ENCODE measurements at regions not wholly inside any gene's neighbourhood (a gene's known extent, or its start where the extent isn't known, plus 50 kb on each side); places are given as distances from the start of the nearest gene placed in this dataset.

GRCh38 chr6:134111726-134112125 is 59.3 kb upstream of the SLC2A12 start:
- Histone ChIP-seq H3K4me2 (ENCODE audit: unreplicated experiment) (no peak overlapping the region), H3K4me1 (ENCODE audit: insufficient read depth) (no peaks in the 10 kb centered on the region), H3K79me2 (ENCODE audit: insufficient read depth) (no peaks in the 10 kb centered on the region), H3K4me3 (no peak overlapping the region), H3K27me3 (replicated peaks; ENCODE audit: insufficient read depth) (no peaks in the 10 kb centered on the region), H3K9ac (no peak overlapping the region), H3K9me3 (ENCODE audit: low read depth) (no peaks in the 10 kb centered on the region), H3F3A (ENCODE audit: insufficient read depth) (no peaks in the 10 kb centered on the region), H3K27ac (no peak overlapping the region), H2AFZ (no peak overlapping the region), H4K20me1 (ENCODE audit: insufficient read depth) (no peaks in the 10 kb centered on the region), H3K36me3 (ENCODE audit: low read depth) (no peaks in the 10 kb centered on the region), H3K9me2 (ENCODE audit: insufficient read depth) (no peaks in the 10 kb centered on the region)
- no peak for DNase-seq
- TF ChIP-seq EZH2phosphoT487 (IDR thresholded peaks at IDR 0.05; ENCODE audit: insufficient read depth, low read depth) (no peak), EZH2 (IDR thresholded peaks at IDR 0.05; ENCODE audit: insufficient read depth, poor library complexity, severe bottlenecking) (no peak)
- in situ Hi-C loops (cut with MboI) = no loop called here
- WGBS, 2 experiments (ENCODE audit: low coverage in 1 of 2, low lambda C conversion rate in 2 of 2, missing lambda C conversion rate in 2 of 2) = 90 to 91% methylated on average over 5 of the region's 5 CpGs

GRCh38 chr6:134111062-134111677 is 58.7 kb upstream of the SLC2A12 start:
- Histone ChIP-seq H3K79me2 (ENCODE audit: insufficient read depth) (no peaks in the 10 kb centered on the region), H3K4me1 (ENCODE audit: insufficient read depth) (no peaks in the 10 kb centered on the region), H3K9ac (no peak overlapping the region), H2AFZ (no peak overlapping the region), H3K36me3 (ENCODE audit: low read depth) (no peaks in the 10 kb centered on the region), H4K20me1 (ENCODE audit: insufficient read depth) (no peaks in the 10 kb centered on the region), H3K4me2 (ENCODE audit: unreplicated experiment) (no peak overlapping the region), H3K27me3 (replicated peaks; ENCODE audit: insufficient read depth) (no peaks in the 10 kb centered on the region), H3K27ac (no peak overlapping the region), H3K9me2 (ENCODE audit: insufficient read depth) (no peaks in the 10 kb centered on the region), H3F3A (ENCODE audit: insufficient read depth) (no peaks in the 10 kb centered on the region), H3K4me3 (no peak overlapping the region), H3K9me3 (ENCODE audit: low read depth) (no peaks in the 10 kb centered on the region)
- in situ Hi-C loops (cut with MboI) = no loop called here
- TF ChIP-seq EZH2phosphoT487 (IDR thresholded peaks at IDR 0.05; ENCODE audit: insufficient read depth, low read depth) (no peak), EZH2 (IDR thresholded peaks at IDR 0.05; ENCODE audit: insufficient read depth, poor library complexity, severe bottlenecking) (no peak)
- DNase-seq = peak; percentile 79
- WGBS, 2 experiments (ENCODE audit: low coverage in 1 of 2, low lambda C conversion rate in 2 of 2, missing lambda C conversion rate in 2 of 2) = 49% methylated on average over 4 of the region's 4 CpGs

- H2AFZ ChIP-seq = no peak overlapping the region
- in situ Hi-C loops (cut with MboI) = no loop called here
- H3K27me3 ChIP-seq (replicated peaks; ENCODE audit: insufficient read depth) = no peaks in the 10 kb centered on the region
- WGBS, 2 experiments (ENCODE audit: low coverage in 1 of 2, low lambda C conversion rate in 2 of 2, missing lambda C conversion rate in 2 of 2) = 41 to 50% methylated on average over 2 of the region's 2 CpGs
- no peak for TF ChIP-seq EZH2 (IDR thresholded peaks at IDR 0.05; ENCODE audit: insufficient read depth, poor library complexity, severe bottlenecking)
- TF ChIP-seq EZH2phosphoT487 (IDR thresholded peaks at IDR 0.05; ENCODE audit: insufficient read depth, low read depth) = no peak
- DNase-seq = peak; percentile 13
- no peak overlapping the region for H3K9ac ChIP-seq
- H3K9me3 ChIP-seq (ENCODE audit: low read depth) = no peaks in the 10 kb centered on the region
- no peaks in the 10 kb centered on the region for H3K9me2 ChIP-seq (ENCODE audit: insufficient read depth)
- H3K4me3 ChIP-seq = no peak overlapping the region
- no peaks in the 10 kb centered on the region for H3K79me2 ChIP-seq (ENCODE audit: insufficient read depth)
- no peaks in the 10 kb centered on the region for H3K36me3 ChIP-seq (ENCODE audit: low read depth)
- no peak overlapping the region for H3K4me2 ChIP-seq (ENCODE audit: unreplicated experiment)
- no peaks in the 10 kb centered on the region for H4K20me1 ChIP-seq (ENCODE audit: insufficient read depth)
- no peaks in the 10 kb centered on the region for H3F3A ChIP-seq (ENCODE audit: insufficient read depth)
- no peaks in the 10 kb centered on the region for H3K4me1 ChIP-seq (ENCODE audit: insufficient read depth)
- H3K27ac ChIP-seq = no peak overlapping the region
Observed at GRCh38 chr6:134106702-134107101, 54.3 kb upstream of the SLC2A12 start.

- no peak for DNase-seq
- H4K20me1 ChIP-seq (ENCODE audit: insufficient read depth) = no peaks in the 10 kb centered on the region
- no peaks in the 10 kb centered on the region for H3K36me3 ChIP-seq (ENCODE audit: low read depth)
- no peaks in the 10 kb centered on the region for H3K79me2 ChIP-seq (ENCODE audit: insufficient read depth)
- no peak overlapping the region for H3K27ac ChIP-seq
- H3K9ac ChIP-seq = no peak overlapping the region
- in situ Hi-C loops (cut with MboI) = no loop called here
- H3K4me3 ChIP-seq = no peak overlapping the region
- no peak for TF ChIP-seq EZH2 (IDR thresholded peaks at IDR 0.05; ENCODE audit: insufficient read depth, poor library complexity, severe bottlenecking)
- H3K4me2 ChIP-seq (ENCODE audit: unreplicated experiment) = no peak overlapping the region
- no peaks in the 10 kb centered on the region for H3K4me1 ChIP-seq (ENCODE audit: insufficient read depth)
- no peaks in the 10 kb centered on the region for H3F3A ChIP-seq (ENCODE audit: insufficient read depth)
- 60 to 82% methylated on average over 1 of the region's 1 CpG for WGBS, 2 experiments (ENCODE audit: low coverage in 1 of 2, low lambda C conversion rate in 2 of 2, missing lambda C conversion rate in 2 of 2)
- no peak overlapping the region for H2AFZ ChIP-seq
- no peaks in the 10 kb centered on the region for H3K9me2 ChIP-seq (ENCODE audit: insufficient read depth)
- no peaks in the 10 kb centered on the region for H3K27me3 ChIP-seq (replicated peaks; ENCODE audit: insufficient read depth)
- H3K9me3 ChIP-seq (ENCODE audit: low read depth) = no peaks in the 10 kb centered on the region
Observed at GRCh38 chr6:134105940-134106339, 53.5 kb upstream of the SLC2A12 start.

GRCh38 chr6:134103006-134103405 is 50.6 kb upstream of the SLC2A12 start:
- Histone ChIP-seq H3K4me3 (no peak overlapping the region), H2AFZ (no peak overlapping the region), H3K27ac (no peak overlapping the region), H3K4me1 (ENCODE audit: insufficient read depth) (no peaks in the 10 kb centered on the region), H3K27me3 (replicated peaks; ENCODE audit: insufficient read depth) (no peaks in the 10 kb centered on the region), H3K79me2 (ENCODE audit: insufficient read depth) (no peaks in the 10 kb centered on the region), H3F3A (ENCODE audit: insufficient read depth) (no peaks in the 10 kb centered on the region), H3K9me3 (ENCODE audit: low read depth) (no peaks in the 10 kb centered on the region), H3K9me2 (ENCODE audit: insufficient read depth) (no peaks in the 10 kb centered on the region), H3K4me2 (ENCODE audit: unreplicated experiment) (no peak overlapping the region), H3K36me3 (ENCODE audit: low read depth) (no peaks in the 10 kb centered on the region), H3K9ac (no peak overlapping the region), H4K20me1 (ENCODE audit: insufficient read depth) (no peaks in the 10 kb centered on the region)
- WGBS, 2 experiments (ENCODE audit: low coverage in 1 of 2, low lambda C conversion rate in 2 of 2, missing lambda C conversion rate in 2 of 2) = 51 to 52% methylated on average over 4 of the region's 4 CpGs
- no peak for DNase-seq
- in situ Hi-C loops (cut with MboI) = no loop called here
- TF ChIP-seq EZH2 (IDR thresholded peaks at IDR 0.05; ENCODE audit: insufficient read depth, poor library complexity, severe bottlenecking) (no peak), EZH2phosphoT487 (IDR thresholded peaks at IDR 0.05; ENCODE audit: insufficient read depth, low read depth) (no peak)

All from GM23248 (cell line).